Breast epithelium (tissue), 4 donors: ENCODE measurements at regions not wholly inside any gene's neighbourhood (a gene's known extent, or its start where the extent isn't known, plus 50 kb on each side); places are given as distances from the start of the nearest gene placed in this dataset.

Source experiments
- DNase-seq, 2 donors: peaks; one replicate each; pipeline ENCODE4 v3.0.0-alpha.2; 2019; ENCODE audit warnings: low spot score in 2 of 2
- H3K27ac ChIP-seq, 2 donors: fragments of 200-600 bp; sonication (generic) in 1 of 2; one replicate each; pipeline ENCODE4 v1.5.1; 2016 to 2019; ENCODE audit warnings: mild to moderate bottlenecking in 1 of 2
- H3K27me3 ChIP-seq, 2 donors: fragments of 200-600 bp; sonication (generic) in 1 of 2; one replicate each; pipeline versions ENCODE4 v1.5.1 to v1.6.0; 2017 to 2019; ENCODE audit warnings: control low read depth in 1 of 2, mild to moderate bottlenecking in 1 of 2
- H3K36me3 ChIP-seq: fragments of 200-600 bp; one replicate; pipeline ENCODE4 v1.5.1; 2019
- H3K4me1 ChIP-seq, 2 donors: fragments of 200-600 bp; sonication (generic); one replicate each; pipeline ENCODE4 v1.5.1; 2016 to 2019; ENCODE audit warnings: control low read depth in 1 of 2
- H3K4me3 ChIP-seq, 3 donors: fragments of 200-600 bp; sonication (generic); 1 replicate in 2 of 3; 2 replicates in 1 of 3; pipeline ENCODE4 v1.5.1; 2016 to 2019; ENCODE audit warnings: mild to moderate bottlenecking in 3 of 3, moderate library complexity in 2 of 3
- H3K9me3 ChIP-seq, 2 donors: fragments of 200-600 bp; sonication (generic) in 1 of 2; one replicate each; pipeline ENCODE4 v1.5.1; 2016 to 2019; ENCODE audit warnings: control low read depth in 1 of 2
- POLR2A ChIP-seq: fragments of 450-650 bp; IDR thresholded peaks from one replicate; pipeline ENCODE4 v1.6.1; 2016; ENCODE audit warnings: antibody characterized with exemption, mild to moderate bottlenecking, moderate library complexity
- POLR2AphosphoS5 ChIP-seq, 3 donors: sonication (generic); formaldehyde crosslinking; IDR thresholded peaks; one replicate each; pipeline ENCODE4 v1.6.1; 2017; ENCODE audit warnings: antibody characterized with exemption in 3 of 3
- intact Hi-C: fragments of 100-400 bp; cut with DNase I; formaldehyde crosslinking; loops from one replicate; pipeline ENCODE4 v1.15.1; 2023; ENCODE audit warnings: low total_unique reads
- TF ChIP-seq, protein P1 (sequence below), 3 donors: fragments of 450-650 bp; IDR thresholded peaks; one replicate each; pipeline ENCODE4 v1.5.1; 2016 to 2017; ENCODE audit warnings: antibody characterized with exemption in 3 of 3, mild to moderate bottlenecking in 3 of 3, moderate library complexity in 3 of 3

DNA sequence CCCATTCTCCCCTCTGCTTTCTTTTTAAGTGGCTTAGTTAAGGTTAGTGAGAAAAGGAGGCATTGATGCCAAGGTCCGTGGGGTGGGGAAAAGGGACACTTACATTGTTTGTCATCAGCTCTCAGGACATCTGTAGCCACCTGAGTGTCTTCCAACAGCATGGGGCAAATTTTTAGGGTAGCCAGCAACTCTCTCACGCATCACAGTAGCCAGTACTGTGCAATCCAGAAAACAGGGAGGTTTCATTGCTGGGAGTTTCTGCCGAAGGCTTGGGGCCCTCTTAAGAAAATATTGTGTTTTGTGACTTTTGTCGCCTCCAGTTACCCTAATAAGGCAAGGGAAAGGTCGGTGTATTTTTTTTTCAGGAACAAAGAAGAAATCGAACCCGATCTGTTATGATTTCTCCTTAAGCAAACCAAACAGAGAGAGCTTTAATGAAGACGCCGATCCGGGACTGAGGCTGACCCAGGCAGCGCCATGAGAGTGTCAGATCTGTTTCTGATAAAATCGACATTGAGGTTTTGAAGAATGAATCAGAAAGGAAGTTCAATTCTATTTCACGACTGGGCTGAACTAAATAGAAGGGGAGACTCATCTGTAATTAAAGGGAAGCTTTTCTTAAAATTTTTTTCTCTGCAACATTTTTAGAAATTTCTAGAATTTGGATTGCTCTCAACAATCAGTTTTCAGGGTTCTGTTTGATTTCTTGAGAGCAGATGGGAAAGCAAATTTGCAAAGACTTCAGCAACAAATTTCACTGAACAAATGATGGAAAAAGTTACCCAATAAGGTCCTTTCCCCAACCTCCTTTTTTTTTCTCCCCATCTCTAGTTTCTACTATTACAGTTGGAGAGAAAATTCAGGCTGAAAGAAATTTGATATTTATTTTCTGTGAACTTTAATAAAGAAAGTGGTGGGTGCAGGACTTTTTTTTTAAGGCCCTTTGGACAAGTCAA, 144.7 kb upstream of the IRX3 start:
- H3K27ac ChIP-seq: peak overlapping the region; percentile 53 to 85
- H3K27me3 ChIP-seq: no peaks in the 10 kb centered on the region
- TF ChIP-seq POLR2A: no peak
- TF ChIP-seq POLR2AphosphoS5 (IDR thresholded peaks at IDR 0.05): no peak
- TF ChIP-seq, protein P1, sequence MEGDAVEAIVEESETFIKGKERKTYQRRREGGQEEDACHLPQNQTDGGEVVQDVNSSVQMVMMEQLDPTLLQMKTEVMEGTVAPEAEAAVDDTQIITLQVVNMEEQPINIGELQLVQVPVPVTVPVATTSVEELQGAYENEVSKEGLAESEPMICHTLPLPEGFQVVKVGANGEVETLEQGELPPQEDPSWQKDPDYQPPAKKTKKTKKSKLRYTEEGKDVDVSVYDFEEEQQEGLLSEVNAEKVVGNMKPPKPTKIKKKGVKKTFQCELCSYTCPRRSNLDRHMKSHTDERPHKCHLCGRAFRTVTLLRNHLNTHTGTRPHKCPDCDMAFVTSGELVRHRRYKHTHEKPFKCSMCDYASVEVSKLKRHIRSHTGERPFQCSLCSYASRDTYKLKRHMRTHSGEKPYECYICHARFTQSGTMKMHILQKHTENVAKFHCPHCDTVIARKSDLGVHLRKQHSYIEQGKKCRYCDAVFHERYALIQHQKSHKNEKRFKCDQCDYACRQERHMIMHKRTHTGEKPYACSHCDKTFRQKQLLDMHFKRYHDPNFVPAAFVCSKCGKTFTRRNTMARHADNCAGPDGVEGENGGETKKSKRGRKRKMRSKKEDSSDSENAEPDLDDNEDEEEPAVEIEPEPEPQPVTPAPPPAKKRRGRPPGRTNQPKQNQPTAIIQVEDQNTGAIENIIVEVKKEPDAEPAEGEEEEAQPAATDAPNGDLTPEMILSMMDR (IDR thresholded peaks at IDR 0.05): no peak
- no peak for DNase-seq
- H3K36me3 ChIP-seq: no peaks in the 10 kb centered on the region
- no peaks in the 10 kb centered on the region for H3K4me1 ChIP-seq
- H3K9me3 ChIP-seq: no peaks in the 10 kb centered on the region
- intact Hi-C loops: no loop called here
- peak overlapping the region in 1 of 3 donors; percentile 11 for H3K4me3 ChIP-seq

DNA sequence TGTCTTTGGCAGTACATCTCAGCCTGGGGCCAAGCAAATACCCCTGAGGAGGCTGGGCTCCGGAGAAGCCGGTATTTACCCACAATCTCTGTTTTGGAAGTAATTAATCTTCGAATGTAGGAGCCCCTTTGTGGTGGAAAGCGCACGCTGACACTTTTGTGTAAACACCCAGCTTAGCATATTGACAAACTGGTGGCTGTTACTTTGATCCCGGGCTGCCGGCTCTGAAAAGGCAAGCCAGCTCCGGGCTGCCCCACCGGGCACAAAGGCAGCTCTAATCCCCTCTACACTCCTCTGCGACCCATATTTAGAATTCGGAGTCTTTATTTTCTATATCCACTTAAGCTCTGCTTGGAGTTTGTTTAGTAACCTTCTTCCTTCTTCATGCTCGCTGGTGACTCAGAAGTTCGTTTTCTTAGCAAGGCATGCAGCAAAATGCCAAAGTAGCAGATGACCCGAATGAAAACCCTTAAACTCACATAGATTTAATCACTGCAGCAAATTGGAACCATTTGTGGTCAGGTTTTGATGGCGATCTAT, 144.0 kb upstream of the IRX3 start:
- no peaks in the 10 kb centered on the region for H3K4me1 ChIP-seq
- peak overlapping the region; percentile 53 to 85 for H3K27ac ChIP-seq
- no peak for DNase-seq
- no peaks in the 10 kb centered on the region for H3K36me3 ChIP-seq
- intact Hi-C loops: no loop called here
- no peaks in the 10 kb centered on the region for H3K9me3 ChIP-seq
- H3K27me3 ChIP-seq: no peaks in the 10 kb centered on the region
- H3K4me3 ChIP-seq: peak overlapping the region in 1 of 3 donors; percentile 11
- TF ChIP-seq POLR2AphosphoS5 (IDR thresholded peaks at IDR 0.05) (no peak), POLR2A (no peak)
- TF ChIP-seq, protein P1 (IDR thresholded peaks at IDR 0.05): no peak

DNA sequence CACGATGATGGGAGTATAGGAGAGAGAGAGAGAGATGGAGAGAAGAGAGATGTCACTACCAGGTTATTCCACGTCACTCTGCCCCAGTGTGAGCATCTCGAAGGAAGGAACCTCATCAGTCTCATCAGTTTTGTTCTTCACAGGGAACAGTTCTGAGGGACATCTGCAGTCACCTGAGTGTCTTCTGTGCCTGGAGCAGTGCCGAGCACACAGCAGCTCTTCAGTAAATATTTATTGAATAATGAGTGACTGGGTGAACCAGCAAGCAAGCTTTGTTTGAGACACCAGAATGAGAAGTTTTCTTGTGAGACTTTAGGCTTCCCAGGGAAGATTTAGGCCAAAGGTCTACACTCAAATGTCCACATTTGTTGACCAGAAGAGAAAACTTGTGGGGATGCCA, 142.4 kb upstream of the IRX3 start:
- Histone ChIP-seq H3K27ac (peak overlapping the region in 1 of 2 donors; percentile 53), H3K4me1 (no peaks in the 10 kb centered on the region), H3K9me3 (no peaks in the 10 kb centered on the region), H3K4me3 (no peak overlapping the region), H3K36me3 (no peaks in the 10 kb centered on the region), H3K27me3 (no peaks in the 10 kb centered on the region)
- no peak for DNase-seq
- intact Hi-C loops: no loop called here
- no peak for TF ChIP-seq POLR2A
- TF ChIP-seq, protein P1 (IDR thresholded peaks at IDR 0.05): no peak
- no peak for TF ChIP-seq POLR2AphosphoS5 (IDR thresholded peaks at IDR 0.05)

DNA sequence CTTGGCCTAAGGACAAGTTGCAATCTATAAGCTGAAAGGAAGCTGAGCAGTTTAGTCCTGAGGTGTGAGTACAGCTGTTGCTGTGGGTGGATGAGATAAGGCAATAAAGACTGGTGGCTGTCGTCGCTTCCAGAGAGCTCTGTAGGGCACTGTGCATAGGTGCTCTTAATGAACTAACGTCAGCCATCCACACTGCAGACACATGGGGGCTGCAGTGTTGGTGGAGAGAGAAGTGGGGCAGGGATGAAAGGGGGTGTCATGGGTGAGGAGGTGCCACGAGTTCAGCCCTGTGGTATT, 139.9 kb upstream of the IRX3 start:
- Histone ChIP-seq H3K27me3 (no peaks in the 10 kb centered on the region), H3K27ac (no peak overlapping the region)
- TF ChIP-seq POLR2AphosphoS5 (IDR thresholded peaks at IDR 0.05) (no peak), POLR2A (no peak)
- TF ChIP-seq, protein P1 (IDR thresholded peaks at IDR 0.05): no peak

More for the DNA sequence above, 139.9 kb upstream of the IRX3 start:
- Histone ChIP-seq H3K36me3 (no peaks in the 10 kb centered on the region), H3K4me1 (no peaks in the 10 kb centered on the region), H3K9me3 (no peaks in the 10 kb centered on the region), H3K4me3 (no peak overlapping the region)
- intact Hi-C loops: no loop called here
- no peak for DNase-seq
